ENCODE measurements at regions not wholly inside any gene's neighbourhood (a gene's known extent, or its start where the extent isn't known, plus 50 kb on each side); places are given as distances from the start of the nearest gene placed in this dataset.
A peak's percentile ranks its signal among the peaks of the same experiment; 100 is the strongest.
"Not testable (repeated sequence)": the region's sequence is repeated elsewhere in the genome, so short reads cannot be mapped to it uniquely, and the experiment has no call there.

- no peak for DNase-seq (ENCODE audit: low spot score)
Measured at GRCh38 chr13:30065181-30065580, 214.8 kb upstream of the UBL3 start.

- DNase-seq (ENCODE audit: low spot score): no peak
Measured at GRCh38 chr13:30063892-30064291, 213.5 kb upstream of the UBL3 start.

- DNase-seq (ENCODE audit: low spot score): no peak
Measured at GRCh38 chr13:30061217-30061616, 210.8 kb upstream of the UBL3 start.

- no peak for DNase-seq (ENCODE audit: low spot score)
Measured at GRCh38 chr13:30058429-30058828, 208.0 kb upstream of the UBL3 start.

- DNase-seq (ENCODE audit: low spot score): not testable (repeated sequence)
Measured at GRCh38 chr13:30054546-30054945, 204.1 kb upstream of the UBL3 start.

- no peak for DNase-seq (ENCODE audit: low spot score)
Measured at GRCh38 chr13:30053939-30054338, 203.5 kb upstream of the UBL3 start.

GRCh38 chr13:30052120-30052519 lies 201.7 kb upstream of the UBL3 start:
- no peak for DNase-seq (ENCODE audit: low spot score)

- DNase-seq (ENCODE audit: low spot score): no peak
Measured at GRCh38 chr13:30051531-30052060, 201.2 kb upstream of the UBL3 start.

- DNase-seq (ENCODE audit: low spot score): no peak
Measured at GRCh38 chr13:30049692-30050091, 199.3 kb upstream of the UBL3 start.

GRCh38 chr13:30047154-30047874 lies 196.9 kb upstream of the UBL3 start:
- DNase-seq (ENCODE audit: low spot score): no peak

- no peak for DNase-seq (ENCODE audit: low spot score)
Measured at GRCh38 chr13:30045916-30046704, 195.7 kb upstream of the UBL3 start.

- no peak for DNase-seq (ENCODE audit: low spot score)
Measured at GRCh38 chr13:30044932-30045331, 194.5 kb upstream of the UBL3 start.

- DNase-seq (ENCODE audit: low spot score): no peak
Measured at GRCh38 chr13:30043631-30043925, 193.2 kb upstream of the UBL3 start.

- no peak for DNase-seq (ENCODE audit: low spot score)
Measured at GRCh38 chr13:30042891-30043630, 192.6 kb upstream of the UBL3 start.

- no peak for DNase-seq (ENCODE audit: low spot score)
Measured at GRCh38 chr13:30042272-30042671, 191.9 kb upstream of the UBL3 start.

GRCh38 chr13:30039511-30039911 lies 189.1 kb upstream of the UBL3 start:
- no peak for DNase-seq (ENCODE audit: low spot score)

GRCh38 chr13:30038884-30039283 lies 188.5 kb upstream of the UBL3 start:
- no peak for DNase-seq (ENCODE audit: low spot score)

GRCh38 chr13:30037766-30038165 lies 187.3 kb upstream of the UBL3 start:
- no peak for DNase-seq (ENCODE audit: low spot score)

- DNase-seq (ENCODE audit: low spot score): peak; percentile 57
Measured at GRCh38 chr13:30037306-30037705, 186.9 kb upstream of the UBL3 start.

- no peak for DNase-seq (ENCODE audit: low spot score)
Measured at GRCh38 chr13:30034458-30034795, 184.0 kb upstream of the UBL3 start.

- no peak for DNase-seq (ENCODE audit: low spot score)
Measured at GRCh38 chr13:30033681-30034457, 183.5 kb upstream of the UBL3 start.

GRCh38 chr13:30032263-30032662 lies 181.8 kb upstream of the UBL3 start:
- no peak for DNase-seq (ENCODE audit: low spot score)
